ENCODE measurements at regions not wholly inside any gene's neighbourhood (a gene's known extent, or its start where the extent isn't known, plus 50 kb on each side); places are given as distances from the start of the nearest gene placed in this dataset.
"Not testable (repeated sequence)": the region's sequence is repeated elsewhere in the genome, so short reads cannot be mapped to it uniquely, and the experiment has no call there.

DNA sequence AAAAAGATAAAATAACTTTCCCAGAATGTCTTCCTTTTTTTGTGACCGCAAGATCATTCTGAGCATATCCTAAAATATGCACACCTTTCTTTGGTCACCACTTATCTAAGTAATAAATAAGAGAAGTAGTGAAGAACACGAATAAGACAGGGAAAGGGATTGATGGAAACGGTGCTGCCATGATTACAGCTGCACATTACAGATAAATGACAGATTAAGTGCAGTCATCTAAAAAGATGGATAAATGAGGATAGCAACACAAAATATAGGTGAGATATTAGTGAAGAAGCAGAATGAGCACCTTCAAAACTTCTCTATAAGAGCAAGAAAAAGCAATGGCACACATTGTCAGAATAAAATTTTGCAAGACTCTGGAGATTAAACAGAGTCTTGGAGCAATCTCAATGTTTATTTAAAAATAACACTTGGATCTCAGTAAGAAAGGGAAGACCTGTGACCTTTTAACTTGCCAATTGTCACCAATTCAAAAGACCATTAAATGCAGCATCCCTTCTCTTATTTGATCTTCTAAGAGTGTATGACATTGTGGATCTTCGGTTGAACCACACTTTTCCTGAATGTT lies 567.1 kb downstream of the KCNJ2 start:
- Mint-ChIP-seq H3K36me3 (ENCODE audit: low read depth) (no peaks in the 10 kb centered on the region), H3K4me3 (no peak overlapping the region), H3K27me3 (ENCODE audit: low read depth) (no peaks in the 10 kb centered on the region), H3K4me1 (ENCODE audit: low read depth) (no peaks in the 10 kb centered on the region), H3K27ac (no peak overlapping the region), H3K9me3 (no peaks in the 10 kb centered on the region)
- intact Hi-C loops (cut with micrococcal nuclease) = no loop called here
- DNase-seq = no peak
- CTCF ChIA-PET = no interaction called here

GRCh38 chr17:70739065-70739464 lies 569.7 kb downstream of the KCNJ2 start:
- intact Hi-C loops (cut with micrococcal nuclease) = no loop called here
- H3K27me3 Mint-ChIP-seq (ENCODE audit: low read depth) = no peaks in the 10 kb centered on the region
- H3K4me1 Mint-ChIP-seq (ENCODE audit: low read depth) = no peaks in the 10 kb centered on the region
- H3K27ac Mint-ChIP-seq = no peak overlapping the region
- CTCF ChIA-PET = no interaction called here
- H3K9me3 Mint-ChIP-seq = peaks cover 2% of the 10 kb centered on the region
- no peaks in the 10 kb centered on the region for H3K36me3 Mint-ChIP-seq (ENCODE audit: low read depth)
- no peak for DNase-seq
- H3K4me3 Mint-ChIP-seq = no peak overlapping the region

DNA sequence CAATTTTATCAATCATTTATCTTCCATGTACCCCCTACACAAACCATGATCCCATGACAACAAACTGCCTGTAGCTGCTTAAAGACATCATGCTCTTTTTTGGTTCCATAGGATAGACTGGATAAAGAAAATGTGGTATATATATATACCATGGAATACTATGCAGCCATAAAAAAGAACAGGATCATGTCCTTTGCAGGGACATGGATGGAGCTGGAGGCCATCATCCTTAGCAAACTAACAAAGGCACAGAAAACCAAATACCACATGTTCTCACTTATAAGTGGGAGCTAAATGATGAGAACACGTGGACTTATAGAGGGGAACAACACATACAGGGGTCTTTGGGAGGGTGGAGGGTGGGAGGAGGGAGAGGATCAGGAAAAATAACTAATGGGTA lies 577.2 kb downstream of the KCNJ2 start:
- not testable (repeated sequence) for H3K4me3 Mint-ChIP-seq, DNase-seq
- CTCF ChIA-PET = interaction anchor here (0.6 kb wide), 1 partner anchor 442 kb away, joined by 3 read pairs; no protein-coding TSS in a partner anchor

DNA sequence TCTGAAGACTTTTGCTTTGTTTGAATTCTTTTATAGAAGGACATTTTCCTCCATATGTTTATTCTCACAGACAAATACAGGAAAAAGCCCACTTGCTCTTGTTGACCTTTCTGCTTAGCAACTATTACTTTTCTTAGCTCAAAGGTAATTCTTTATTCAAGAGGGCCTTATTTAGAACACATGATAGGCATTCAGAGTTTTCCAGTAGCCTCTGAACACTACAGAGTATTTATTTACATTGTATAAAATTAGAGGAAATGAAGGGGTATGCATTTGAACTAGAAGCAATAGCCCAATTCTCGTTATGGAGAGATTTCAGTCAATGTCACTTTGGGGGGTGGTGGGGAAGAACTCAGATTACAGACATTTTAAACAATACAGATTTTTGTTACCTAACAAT lies 581.7 kb downstream of the KCNJ2 start:
- no peaks in the 10 kb centered on the region for H3K4me1 Mint-ChIP-seq (ENCODE audit: low read depth)
- H3K27ac Mint-ChIP-seq = no peak overlapping the region
- no peak overlapping the region for H3K4me3 Mint-ChIP-seq
- peaks cover 6% of the 10 kb centered on the region for H3K9me3 Mint-ChIP-seq
- H3K36me3 Mint-ChIP-seq (ENCODE audit: low read depth) = no peaks in the 10 kb centered on the region
- intact Hi-C loops (cut with micrococcal nuclease) = no loop called here
- DNase-seq = no peak
- H3K27me3 Mint-ChIP-seq (ENCODE audit: low read depth) = no peaks in the 10 kb centered on the region
- CTCF ChIA-PET = no interaction called here

More for the DNA sequence above, 577.2 kb downstream of the KCNJ2 start:
- intact Hi-C loops (cut with micrococcal nuclease); H3K9me3 Mint-ChIP-seq; H3K4me1 Mint-ChIP-seq (ENCODE audit: low read depth); H3K27ac Mint-ChIP-seq; H3K36me3 Mint-ChIP-seq (ENCODE audit: low read depth); H3K27me3 Mint-ChIP-seq (ENCODE audit: low read depth): not testable (repeated sequence)

GRCh38 chr17:70752461-70752860 lies 583.1 kb downstream of the KCNJ2 start:
- intact Hi-C loops (cut with micrococcal nuclease); DNase-seq; H3K27me3 Mint-ChIP-seq (ENCODE audit: low read depth); H3K9me3 Mint-ChIP-seq; H3K36me3 Mint-ChIP-seq (ENCODE audit: low read depth); H3K27ac Mint-ChIP-seq; CTCF ChIA-PET; H3K4me3 Mint-ChIP-seq; H3K4me1 Mint-ChIP-seq (ENCODE audit: low read depth): not testable (repeated sequence)

DNA sequence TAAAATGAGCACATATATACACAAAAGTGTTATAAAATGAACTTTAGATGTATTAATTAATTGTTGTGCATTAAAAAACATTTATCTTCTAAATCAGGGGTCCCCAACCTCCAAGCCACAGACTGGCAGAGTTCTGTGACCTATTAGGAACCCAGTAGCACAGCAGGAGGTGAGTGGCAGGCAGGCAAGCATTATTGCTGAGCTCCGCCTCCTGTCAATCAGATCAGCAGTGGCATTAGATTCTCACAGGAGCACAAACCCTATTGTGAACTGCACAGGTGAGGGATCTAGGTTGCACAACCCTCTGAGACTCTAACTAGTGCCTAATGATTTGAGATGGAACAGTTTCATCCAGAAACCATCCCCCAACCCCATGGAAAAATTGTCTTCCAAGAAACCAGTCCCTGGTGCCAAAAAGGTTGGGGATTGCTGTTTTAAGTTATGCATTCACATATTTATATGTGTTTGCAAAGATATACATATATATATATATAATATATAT lies 583.7 kb downstream of the KCNJ2 start:
- Mint-ChIP-seq H3K27me3 (ENCODE audit: low read depth) (no peaks in the 10 kb centered on the region), H3K9me3 (no peaks in the 10 kb centered on the region), H3K36me3 (ENCODE audit: low read depth) (no peaks in the 10 kb centered on the region), H3K27ac (no peak overlapping the region), H3K4me1 (ENCODE audit: low read depth) (no peaks in the 10 kb centered on the region), H3K4me3 (no peak overlapping the region)
- intact Hi-C loops (cut with micrococcal nuclease) = no loop called here
- no peak for DNase-seq
- CTCF ChIA-PET = no interaction called here

DNA sequence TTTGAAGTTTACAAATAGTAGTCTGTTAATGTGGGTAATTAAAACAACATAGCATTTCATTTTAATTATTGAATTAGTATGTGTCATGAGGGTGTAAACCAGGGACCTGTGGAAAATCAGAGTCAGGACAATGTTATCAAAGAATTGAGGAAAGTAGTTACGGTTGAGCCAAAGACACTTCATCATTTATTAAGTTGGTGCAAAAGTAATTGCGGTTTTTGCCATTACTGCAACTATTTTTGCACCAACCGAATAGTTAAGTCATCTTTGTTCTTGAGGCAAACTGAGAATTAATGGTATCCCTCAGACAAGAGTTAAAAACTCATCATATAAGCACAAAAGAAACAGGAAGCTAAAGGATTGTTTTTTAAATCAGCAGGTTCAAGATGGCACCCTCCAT lies 593.7 kb downstream of the KCNJ2 start:
- H3K9me3 Mint-ChIP-seq = no peaks in the 10 kb centered on the region
- intact Hi-C loops (cut with micrococcal nuclease) = no loop called here
- no peaks in the 10 kb centered on the region for H3K4me1 Mint-ChIP-seq (ENCODE audit: low read depth)
- no peak for DNase-seq
- no peaks in the 10 kb centered on the region for H3K27me3 Mint-ChIP-seq (ENCODE audit: low read depth)
- CTCF ChIA-PET = no interaction called here
- H3K36me3 Mint-ChIP-seq (ENCODE audit: low read depth) = no peaks in the 10 kb centered on the region
- H3K27ac Mint-ChIP-seq = no peak overlapping the region
- no peak overlapping the region for H3K4me3 Mint-ChIP-seq

DNA sequence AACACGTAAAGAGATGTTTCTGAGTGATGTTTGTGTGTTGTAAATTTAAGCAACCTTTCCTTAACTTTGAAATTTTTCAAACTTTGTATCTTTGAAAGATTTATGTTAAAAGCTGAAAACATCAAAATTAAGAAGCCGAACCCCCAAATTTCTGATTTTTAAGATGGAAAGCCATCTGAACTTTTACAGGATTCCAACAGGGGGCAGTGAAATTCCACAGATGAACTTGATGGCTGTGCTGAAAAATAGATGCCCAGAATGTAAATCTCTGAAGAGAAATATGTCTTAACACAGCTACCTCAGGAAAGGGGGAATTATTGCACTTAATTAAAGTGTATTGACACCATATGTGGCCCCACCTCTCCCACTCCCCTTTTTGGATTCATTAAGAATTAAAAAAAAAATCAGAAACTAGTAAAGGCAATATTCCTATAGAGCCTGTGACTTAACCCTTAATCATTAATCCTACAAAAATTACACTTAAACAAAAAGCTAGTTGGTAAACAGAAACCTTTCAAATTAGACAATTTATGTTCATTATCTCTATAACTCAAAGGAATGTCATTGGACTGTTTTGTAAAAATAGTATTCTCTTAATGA lies 597.9 kb downstream of the KCNJ2 start:
- Mint-ChIP-seq H3K36me3 (ENCODE audit: low read depth) (no peaks in the 10 kb centered on the region), H3K4me1 (ENCODE audit: low read depth) (no peaks in the 10 kb centered on the region), H3K27me3 (ENCODE audit: low read depth) (peaks cover under 1% of the 10 kb centered on the region), H3K9me3 (no peaks in the 10 kb centered on the region), H3K27ac (no peak overlapping the region), H3K4me3 (no peak overlapping the region)
- no peak for DNase-seq
- intact Hi-C loops (cut with micrococcal nuclease) = loop anchor here (2.0 to 5.0 kb wide), 2 partner anchors 1350 to 1774 kb away; no protein-coding TSS in a partner anchor
- CTCF ChIA-PET = interaction anchor here (0.6 to 1.1 kb wide), 5 partner anchors 198 to 831 kb away, joined by 3 to 6 read pairs (median 3); no protein-coding TSS in a partner anchor

DNA sequence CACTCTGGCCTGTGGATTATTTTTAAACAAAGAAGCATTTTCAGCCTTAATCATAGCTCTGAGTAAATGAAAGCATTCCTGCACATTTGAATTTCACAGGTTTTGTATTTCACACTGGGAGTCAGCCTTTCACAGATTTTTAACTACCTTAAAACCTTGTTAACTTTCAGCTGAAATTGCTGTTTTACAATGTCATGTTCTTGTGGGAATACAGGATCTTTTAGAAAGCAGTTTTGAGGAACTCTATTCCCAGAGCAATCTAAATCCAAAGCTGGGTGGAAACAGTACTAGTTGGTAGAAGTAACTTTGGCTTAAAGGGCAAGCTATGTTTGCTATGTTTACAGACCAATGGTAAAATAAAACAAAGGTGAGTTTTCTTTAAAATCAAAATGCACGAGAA lies 600.6 kb downstream of the KCNJ2 start:
- Mint-ChIP-seq H3K4me3 (no peak overlapping the region), H3K36me3 (ENCODE audit: low read depth) (no peaks in the 10 kb centered on the region), H3K27ac (no peak overlapping the region), H3K9me3 (no peaks in the 10 kb centered on the region), H3K4me1 (ENCODE audit: low read depth) (no peaks in the 10 kb centered on the region), H3K27me3 (ENCODE audit: low read depth) (peaks cover 5% of the 10 kb centered on the region)
- CTCF ChIA-PET = no interaction called here
- intact Hi-C loops (cut with micrococcal nuclease) = loop anchor here (5.0 kb wide), 1 partner anchor 1347 kb away; no protein-coding TSS in a partner anchor
- DNase-seq = no peak

DNA sequence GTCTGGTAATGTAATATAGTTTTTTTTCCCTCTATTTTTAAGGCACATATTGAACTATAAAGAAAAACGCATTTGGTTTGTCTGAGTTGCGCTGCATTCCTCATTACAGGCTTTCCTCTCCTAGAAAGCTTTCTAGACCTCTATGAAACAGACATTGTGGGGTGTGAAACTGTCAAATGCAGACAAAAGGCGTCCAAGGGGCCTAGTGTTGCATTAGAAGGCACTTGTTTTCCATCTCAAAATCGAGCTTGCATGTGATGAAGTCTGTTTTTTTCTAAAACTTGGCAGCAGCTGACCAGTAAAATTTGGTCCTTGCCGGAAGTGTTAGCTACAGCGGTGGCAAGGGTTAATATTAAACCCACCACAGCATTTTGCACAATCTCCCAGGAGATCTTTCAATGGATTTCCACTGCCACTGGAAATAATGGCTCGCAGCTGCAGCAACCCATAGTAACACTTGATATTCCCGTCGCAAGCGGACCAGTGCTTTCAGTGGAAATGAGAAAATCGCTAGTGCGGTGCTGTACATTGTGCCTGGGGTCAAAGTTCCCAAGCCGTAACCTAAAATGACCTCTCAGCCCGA lies 602.6 kb downstream of the KCNJ2 start:
- peaks cover 5% of the 10 kb centered on the region for H3K27me3 Mint-ChIP-seq (ENCODE audit: low read depth)
- H3K4me3 Mint-ChIP-seq = no peak overlapping the region
- H3K36me3 Mint-ChIP-seq (ENCODE audit: low read depth) = no peaks in the 10 kb centered on the region
- CTCF ChIA-PET = no interaction called here
- H3K27ac Mint-ChIP-seq = no peak overlapping the region
- DNase-seq = no peak
- H3K4me1 Mint-ChIP-seq (ENCODE audit: low read depth) = no peaks in the 10 kb centered on the region
- intact Hi-C loops (cut with micrococcal nuclease) = no loop called here
- H3K9me3 Mint-ChIP-seq = no peaks in the 10 kb centered on the region

DNA sequence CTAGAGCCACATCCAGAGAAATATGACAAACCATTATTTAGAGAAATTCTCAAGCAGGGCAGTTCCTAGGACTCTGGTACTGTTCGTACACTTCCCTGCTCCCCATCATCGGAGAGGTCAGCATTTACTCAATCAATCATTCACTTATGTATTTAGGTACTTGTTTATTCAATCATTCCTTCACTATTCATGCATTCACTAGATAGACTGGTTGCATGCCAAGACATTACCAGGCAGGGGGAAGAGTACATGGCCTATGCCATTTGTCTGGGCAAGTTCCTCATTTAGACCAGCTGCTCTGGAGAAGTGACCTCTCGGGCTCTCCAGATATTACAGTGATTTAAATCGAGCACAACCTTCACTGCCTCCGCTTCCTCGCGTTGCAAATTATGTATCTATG lies 603.4 kb downstream of the KCNJ2 start:
- no peak overlapping the region for H3K27ac Mint-ChIP-seq
- no peaks in the 10 kb centered on the region for H3K4me1 Mint-ChIP-seq (ENCODE audit: low read depth)
- H3K4me3 Mint-ChIP-seq = no peak overlapping the region
- H3K27me3 Mint-ChIP-seq (ENCODE audit: low read depth) = peaks cover 5% of the 10 kb centered on the region
- DNase-seq = no peak
- CTCF ChIA-PET = no interaction called here
- no peaks in the 10 kb centered on the region for H3K36me3 Mint-ChIP-seq (ENCODE audit: low read depth)
- H3K9me3 Mint-ChIP-seq = no peaks in the 10 kb centered on the region
- intact Hi-C loops (cut with micrococcal nuclease) = no loop called here

DNA sequence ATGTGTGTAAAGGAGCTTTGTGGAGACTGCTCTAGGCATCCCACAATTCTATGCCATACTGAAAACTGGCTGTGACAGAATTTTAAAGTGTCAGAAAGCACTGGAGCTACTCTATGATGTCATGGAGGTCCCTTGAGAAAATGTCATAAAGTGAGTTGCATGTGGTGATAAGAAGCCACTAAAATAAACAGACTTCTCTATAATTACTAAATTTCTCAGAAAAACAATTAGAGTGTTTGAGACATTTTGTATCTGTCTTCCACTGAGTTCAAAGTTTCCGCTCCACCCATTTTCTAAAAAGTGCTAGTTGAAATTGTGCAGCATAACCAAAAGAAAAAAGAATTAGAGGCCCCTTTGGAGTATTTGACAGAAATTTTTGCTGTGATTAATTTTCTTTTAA lies 603.9 kb downstream of the KCNJ2 start:
- no peak overlapping the region for H3K4me3 Mint-ChIP-seq
- H3K36me3 Mint-ChIP-seq (ENCODE audit: low read depth) = no peaks in the 10 kb centered on the region
- CTCF ChIA-PET = no interaction called here
- H3K4me1 Mint-ChIP-seq (ENCODE audit: low read depth) = no peaks in the 10 kb centered on the region
- no peaks in the 10 kb centered on the region for H3K9me3 Mint-ChIP-seq
- H3K27ac Mint-ChIP-seq = no peak overlapping the region
- intact Hi-C loops (cut with micrococcal nuclease) = no loop called here
- peaks cover 5% of the 10 kb centered on the region for H3K27me3 Mint-ChIP-seq (ENCODE audit: low read depth)
- DNase-seq = no peak

All from activated naive CD4-positive, alpha-beta T cell treated with anti-CD3 and anti-CD28 coated beads for 36 hours (primary cell).